ENCODE measurements at regions not wholly inside any gene's neighbourhood (a gene's known extent, or its start where the extent isn't known, plus 50 kb on each side); places are given as distances from the start of the nearest gene placed in this dataset.

DNA sequence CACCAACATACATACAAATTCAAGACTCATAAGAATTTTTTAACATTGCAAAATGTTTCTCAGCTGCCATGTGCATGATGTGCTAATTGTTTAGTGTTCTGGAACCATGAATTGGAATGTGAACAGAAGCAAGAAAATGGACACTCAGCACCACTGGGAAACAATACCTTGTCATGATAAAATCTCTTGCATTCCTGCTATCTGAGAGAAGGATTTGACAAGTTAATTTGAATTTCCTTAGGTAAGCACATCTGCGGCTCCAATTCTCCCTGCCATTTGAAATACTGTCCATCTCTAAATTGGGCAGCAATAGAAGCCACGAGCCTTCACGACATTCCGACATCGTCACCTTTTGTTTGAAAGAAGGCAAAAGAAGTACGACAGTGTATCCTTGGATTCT is 1104.6 kb upstream of the MAP3K7 start:
- DNase-seq, result no peak

GRCh38 chr6:91683240-91683639 is 1096.4 kb upstream of the MAP3K7 start:
- DNase-seq, result no peak

- no peak for DNase-seq
Observed at GRCh38 chr6:91681296-91681695, 1094.4 kb upstream of the MAP3K7 start.

DNA sequence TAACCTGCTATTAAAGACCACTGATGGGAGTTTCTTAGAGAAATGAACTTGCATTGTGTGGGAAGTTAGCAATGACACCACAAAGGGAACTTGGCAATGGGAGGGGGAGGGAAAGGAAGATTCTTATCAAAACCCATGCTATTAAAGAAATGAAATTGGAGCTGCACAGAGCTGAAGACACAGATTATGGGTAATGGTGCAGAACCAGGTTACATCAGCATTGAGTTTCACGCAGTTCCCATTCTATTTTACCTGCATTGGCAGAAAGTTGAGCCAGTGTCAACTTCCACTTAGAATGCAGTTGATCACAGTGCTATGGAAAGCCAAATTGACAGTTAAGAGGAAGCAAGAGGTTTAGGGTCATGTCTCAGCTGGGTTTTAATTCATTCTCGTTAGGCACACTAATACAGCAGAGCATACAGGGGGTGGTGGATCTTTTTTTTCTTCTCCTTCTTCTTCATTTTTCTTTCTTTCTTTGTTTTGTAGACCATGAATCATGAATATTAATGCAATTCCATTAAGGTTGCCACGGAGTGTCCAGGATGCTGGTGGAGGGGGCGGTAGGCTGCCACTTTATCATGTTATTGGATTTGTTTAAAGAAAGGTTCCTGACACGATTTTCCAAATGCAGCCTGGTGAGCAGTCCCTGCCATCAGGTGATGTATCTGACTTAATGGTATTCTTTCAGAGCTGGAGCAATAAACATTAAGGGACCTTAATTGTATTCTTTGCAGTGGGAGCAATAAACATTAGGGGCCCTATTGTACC is 1092.0 kb upstream of the MAP3K7 start:
- DNase-seq, result no peak

- no peak for DNase-seq
Observed at GRCh38 chr6:91672201-91672600, 1085.3 kb upstream of the MAP3K7 start.

DNA sequence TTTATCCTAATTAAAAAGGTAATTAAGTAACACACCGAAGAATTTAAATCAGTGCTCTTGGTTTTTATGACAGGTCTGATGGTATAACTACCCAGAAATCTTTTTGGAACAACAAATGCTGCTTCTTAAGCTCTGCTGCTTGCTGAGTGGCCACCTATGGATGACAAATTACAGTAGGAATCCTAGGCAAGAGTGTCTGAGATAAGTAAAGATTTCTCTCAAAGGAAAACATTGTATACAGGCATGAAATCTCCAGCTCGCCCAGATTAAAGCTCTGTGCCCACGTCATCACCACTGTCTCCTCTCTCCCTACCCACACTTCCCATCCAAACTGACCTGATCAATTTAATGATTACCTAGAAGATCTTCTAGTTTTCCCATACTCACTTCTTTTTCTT is 1083.0 kb upstream of the MAP3K7 start:
- no peak for DNase-seq

- no peak for DNase-seq
Observed at GRCh38 chr6:91669154-91669870, 1082.4 kb upstream of the MAP3K7 start.

- DNase-seq, result no peak
Observed at GRCh38 chr6:91667596-91667995, 1080.7 kb upstream of the MAP3K7 start.

GRCh38 chr6:91664327-91664959 is 1077.6 kb upstream of the MAP3K7 start:
- no peak for DNase-seq

GRCh38 chr6:91660893-91661292 is 1074.0 kb upstream of the MAP3K7 start:
- DNase-seq, result no peak

DNA sequence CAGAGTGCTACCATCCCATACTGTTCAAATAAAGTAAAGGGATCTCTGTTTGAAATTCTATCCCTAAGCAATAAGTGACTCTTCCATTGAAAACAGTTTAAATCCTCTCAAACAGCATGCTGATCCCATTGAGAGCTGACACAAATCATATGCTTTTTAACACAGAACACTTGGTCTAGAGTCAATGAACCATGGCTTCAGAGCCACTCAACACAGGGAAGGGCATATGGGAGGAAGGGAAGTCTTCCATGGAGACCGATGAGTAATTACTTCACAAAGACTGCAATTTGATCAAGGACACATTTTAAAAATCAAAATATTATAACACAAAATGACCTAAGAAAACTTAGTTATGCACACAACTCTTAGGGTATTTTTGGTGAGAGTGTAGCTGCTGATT is 1073.0 kb upstream of the MAP3K7 start:
- DNase-seq, result no peak

DNA sequence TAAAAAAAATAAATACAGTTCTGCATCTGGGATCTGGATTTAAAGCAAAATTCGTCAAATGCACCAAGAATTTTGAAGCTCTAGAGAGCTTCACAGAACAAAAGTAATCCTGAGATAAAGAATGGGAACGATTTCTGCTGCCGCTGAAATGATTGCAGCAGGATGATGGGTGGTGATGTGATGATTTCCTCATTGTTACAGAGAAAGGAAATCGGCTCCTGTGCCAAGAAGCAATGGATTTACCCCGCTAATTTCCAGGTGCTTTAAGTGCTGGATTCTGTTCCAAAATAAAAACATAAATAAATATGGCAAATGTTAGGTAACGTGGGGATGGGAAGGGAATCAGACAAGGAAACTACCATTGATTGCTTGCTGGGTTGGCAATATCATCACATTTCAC is 1067.9 kb upstream of the MAP3K7 start:
- no peak for DNase-seq

- no peak for DNase-seq
Observed at GRCh38 chr6:91654357-91654756, 1067.5 kb upstream of the MAP3K7 start.

- no peak for DNase-seq
Observed at GRCh38 chr6:91653895-91654294, 1067.0 kb upstream of the MAP3K7 start.

DNA sequence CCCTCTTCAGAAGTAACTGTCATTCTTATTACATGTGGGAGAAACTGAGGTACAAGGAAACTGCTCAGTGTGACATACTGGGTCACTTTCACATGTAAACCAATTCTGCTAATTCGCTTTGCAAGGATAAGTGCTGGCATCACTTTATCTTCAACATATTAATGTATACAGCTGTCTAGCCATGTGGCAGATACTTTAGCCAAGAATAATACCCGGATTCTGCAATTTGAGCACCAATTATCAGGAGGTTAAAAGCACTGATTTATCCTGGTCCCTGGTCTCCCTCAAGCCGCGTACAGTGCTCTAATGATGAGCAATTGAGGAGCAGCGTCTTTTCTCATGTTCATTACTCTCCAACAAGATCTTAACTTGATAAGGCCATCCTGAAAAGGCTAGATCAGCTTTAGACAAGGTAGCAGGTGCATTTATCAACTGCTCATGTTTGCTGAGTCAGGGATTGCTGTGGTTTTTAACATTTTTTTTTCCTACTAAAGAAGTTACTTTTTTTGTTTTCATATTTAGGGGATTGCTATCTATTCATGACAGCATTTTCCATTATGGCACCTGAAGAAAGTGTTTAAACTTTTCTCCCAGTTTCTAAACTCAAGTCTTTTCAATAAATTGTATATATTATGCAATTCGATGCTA is 1066.3 kb upstream of the MAP3K7 start:
- DNase-seq, result no peak

- no peak for DNase-seq
Observed at GRCh38 chr6:91646649-91647048, 1059.8 kb upstream of the MAP3K7 start.

DNA sequence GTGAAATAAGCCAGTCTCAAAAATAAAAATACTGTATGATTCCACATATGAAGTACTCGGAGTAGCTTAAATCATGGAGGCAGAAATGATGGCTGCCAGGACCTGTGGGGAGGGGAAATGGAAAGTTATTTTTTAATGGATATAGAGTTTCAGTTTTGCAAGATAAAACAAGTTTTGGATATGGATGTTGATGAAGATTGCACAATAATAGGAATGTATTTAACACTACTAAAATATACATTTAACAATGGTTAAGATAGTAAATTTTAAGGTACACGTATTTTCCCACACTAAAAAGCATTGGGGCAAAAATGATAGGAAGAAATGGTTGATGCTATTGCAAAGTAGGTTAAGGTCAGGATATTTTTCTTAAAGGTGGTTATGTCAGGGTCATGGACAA is 1058.9 kb upstream of the MAP3K7 start:
- no peak for DNase-seq

- DNase-seq, result no peak
Observed at GRCh38 chr6:91637217-91637616, 1050.3 kb upstream of the MAP3K7 start.

GRCh38 chr6:91634791-91635190 is 1047.9 kb upstream of the MAP3K7 start:
- DNase-seq, result no peak

- DNase-seq, result no peak
Observed at GRCh38 chr6:91633374-91634111, 1046.7 kb upstream of the MAP3K7 start.

- no peak for DNase-seq
Observed at GRCh38 chr6:91632308-91632707, 1045.4 kb upstream of the MAP3K7 start.

DNA sequence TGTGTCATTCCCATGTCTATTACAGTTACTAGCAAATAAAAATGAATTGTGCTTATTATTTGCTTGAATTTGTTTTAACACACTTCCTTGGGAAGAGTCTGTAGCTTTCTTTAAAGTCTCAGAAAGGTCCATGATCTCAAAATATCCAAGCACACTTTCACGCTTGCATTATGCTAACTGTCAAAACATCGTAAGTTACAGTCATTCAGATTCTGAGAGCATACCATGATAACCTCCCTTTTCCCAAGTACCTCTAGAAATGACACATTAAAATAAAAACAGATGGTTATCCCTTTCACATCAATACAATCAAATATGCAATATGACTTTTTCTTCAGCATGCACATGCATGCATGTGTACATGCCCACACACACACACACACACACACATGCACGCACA is 1044.4 kb upstream of the MAP3K7 start:
- DNase-seq, result no peak
